CD4-positive, alpha-beta T cell treated with Interleukin-15 for 4 hours (primary cell): ENCODE measurements at regions not wholly inside any gene's neighbourhood (a gene's known extent, or its start where the extent isn't known, plus 50 kb on each side); places are given as distances from the start of the nearest gene placed in this dataset.
"Not testable (repeated sequence)": the region's sequence is repeated elsewhere in the genome, so short reads cannot be mapped to it uniquely, and the experiment has no call there.

Experiments used
- DNase-seq: peaks from one replicate; pipeline ENCODE4 v3.0.0-alpha.2; 2020; ENCODE audit warnings: low spot score

DNA sequence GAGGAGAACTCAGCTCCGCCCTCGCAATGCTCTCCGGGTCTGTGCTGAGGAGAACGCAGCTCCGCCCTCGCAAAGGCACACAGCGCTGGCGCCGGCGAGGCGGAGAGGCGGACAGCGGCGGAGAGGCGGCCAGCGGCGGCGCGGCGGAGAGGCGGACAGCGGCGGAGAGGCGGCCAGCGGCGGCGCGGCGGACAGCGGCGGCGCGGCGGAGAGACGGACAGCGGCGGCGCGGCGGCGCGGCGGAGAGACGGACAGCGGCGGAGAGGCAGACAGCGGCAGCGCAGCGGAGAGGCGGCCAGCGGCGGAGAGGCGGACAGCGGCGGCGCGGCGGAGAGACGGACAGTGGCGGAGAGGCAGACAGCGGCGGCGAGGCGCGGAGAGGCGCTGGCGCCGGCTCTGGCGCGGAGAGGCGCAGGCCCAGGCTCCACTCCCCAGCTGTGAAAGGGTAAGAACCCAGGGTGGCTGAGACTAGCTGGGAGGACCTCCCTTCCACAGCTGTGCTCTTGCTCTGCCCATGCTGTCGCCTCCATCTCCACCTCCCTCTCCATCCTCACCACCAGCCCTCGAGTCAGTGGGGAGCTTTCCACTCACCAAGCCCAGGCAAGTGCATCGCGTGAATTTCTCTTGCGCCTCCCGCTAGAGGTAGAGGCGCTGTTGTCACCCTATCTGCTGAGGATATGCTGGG, 2879.9 kb downstream of the RPIA start:
- DNase-seq: not testable (repeated sequence)

DNA sequence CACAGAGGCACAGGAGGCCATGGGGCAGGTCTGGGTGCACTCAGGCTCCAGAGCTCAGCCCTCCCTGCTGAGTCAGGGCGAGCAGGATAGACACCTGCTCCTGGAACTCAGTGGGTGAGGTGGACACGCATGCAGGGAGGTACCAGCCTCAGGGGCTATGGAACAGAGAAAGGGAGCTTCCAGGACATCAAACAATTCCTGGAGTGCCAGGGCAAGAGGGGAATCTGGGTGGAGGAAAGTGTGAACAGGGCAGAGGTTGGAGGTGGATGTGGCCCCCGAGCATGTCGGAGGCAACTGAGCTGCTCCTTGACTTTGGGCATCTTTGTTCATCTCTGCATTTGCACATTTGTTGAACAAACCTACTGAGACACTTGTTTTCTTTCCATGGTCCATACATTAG, 2881.5 kb downstream of the RPIA start:
- not testable (repeated sequence) for DNase-seq

DNA sequence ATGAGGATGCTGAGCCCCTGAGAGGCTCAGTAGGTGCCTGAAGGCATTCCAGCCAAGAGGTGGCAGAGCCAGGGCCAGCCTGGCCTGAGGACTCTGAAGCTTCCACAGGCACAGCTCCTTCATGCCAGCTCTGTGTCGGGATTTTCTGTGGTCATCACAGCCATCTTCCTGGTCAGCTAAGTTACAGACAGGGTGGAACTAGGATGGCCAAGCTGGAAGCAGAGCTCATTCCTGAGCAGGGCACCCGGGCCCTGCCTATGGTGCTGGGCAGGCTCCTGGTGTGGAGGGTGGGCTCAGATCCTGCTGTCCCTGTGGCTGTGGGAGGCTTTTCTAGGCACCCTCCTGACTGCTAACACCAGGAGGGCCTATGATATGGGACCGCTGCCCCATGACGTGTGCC, 2882.3 kb downstream of the RPIA start:
- DNase-seq: not testable (repeated sequence)

DNA sequence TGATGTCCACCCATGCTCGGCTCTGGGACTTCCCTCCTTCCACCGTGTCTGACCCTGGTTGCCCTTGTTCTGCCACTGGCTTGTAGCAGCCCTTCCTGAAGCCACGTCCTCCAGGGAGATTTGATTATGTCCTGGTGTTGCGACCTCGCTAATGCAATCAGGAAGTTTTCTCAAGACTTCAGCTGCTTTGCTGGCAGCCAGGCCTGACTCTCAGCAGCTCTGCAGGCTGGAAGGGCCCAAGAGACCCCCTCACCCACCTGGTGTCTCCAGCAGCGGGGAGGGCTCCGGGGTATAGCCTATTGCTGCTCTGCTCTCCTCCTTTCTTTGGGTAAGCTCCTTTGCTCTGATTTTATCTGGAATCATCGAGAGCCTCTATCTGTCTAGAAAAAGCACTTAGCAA, 2882.8 kb downstream of the RPIA start:
- DNase-seq: not testable (repeated sequence)

DNA sequence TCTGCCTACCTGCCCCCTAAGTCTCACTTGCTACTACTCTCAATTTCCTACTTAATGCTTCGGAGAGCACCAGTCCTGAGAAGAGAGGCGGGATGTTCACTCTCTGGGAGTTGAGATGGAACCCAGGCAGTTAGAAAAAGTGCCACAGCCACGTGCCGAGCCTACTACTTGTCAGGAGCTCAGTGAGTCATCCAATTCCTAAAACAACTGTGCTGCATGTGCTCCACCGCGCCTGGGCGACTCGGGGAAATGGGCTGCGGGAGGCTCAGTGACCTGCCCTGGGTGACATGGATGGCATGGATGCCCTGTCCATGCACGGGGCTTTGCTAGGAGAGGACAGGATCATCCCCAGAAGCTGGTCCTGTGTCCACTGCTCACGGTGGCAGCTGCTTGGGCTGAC, 2884.2 kb downstream of the RPIA start:
- not testable (repeated sequence) for DNase-seq

DNA sequence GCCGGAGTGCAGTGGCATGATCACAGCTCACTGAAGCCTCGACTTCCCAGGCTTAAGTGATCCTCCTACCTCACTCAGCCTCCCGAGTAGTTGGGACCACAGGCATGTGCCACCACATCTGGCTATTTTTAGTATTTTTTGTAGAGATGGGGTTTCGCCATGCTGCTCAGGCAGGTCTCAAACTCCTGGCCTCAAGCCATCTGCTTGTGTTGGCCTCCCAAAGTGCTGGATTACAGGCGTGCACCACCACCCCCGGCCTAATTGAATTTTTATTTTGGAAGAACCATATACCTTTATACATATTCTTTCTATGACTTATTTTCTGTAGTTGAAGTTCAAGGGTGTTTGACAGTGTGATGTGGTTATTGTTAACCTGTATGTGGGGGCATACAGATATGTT, 2885.9 kb downstream of the RPIA start:
- not testable (repeated sequence) for DNase-seq

DNA sequence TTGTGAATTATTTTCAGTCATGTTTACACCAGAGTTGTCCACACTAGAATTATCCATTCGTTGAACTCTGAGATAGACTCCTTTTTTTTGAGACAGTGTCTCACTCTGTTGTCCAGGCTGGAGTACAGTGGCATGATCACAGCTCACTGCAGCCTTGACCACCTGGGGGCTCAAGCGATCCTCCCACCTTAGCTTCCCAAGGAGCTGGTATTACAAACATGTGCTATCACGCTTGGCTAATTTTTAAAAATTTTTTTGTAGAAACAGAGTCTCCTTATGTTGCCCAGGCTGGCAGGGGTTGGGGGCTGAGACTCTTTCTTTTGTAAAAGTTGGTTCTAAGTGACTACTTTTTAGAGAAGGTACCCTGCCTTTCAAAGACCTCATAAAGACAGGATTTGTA, 2887.2 kb downstream of the RPIA start:
- DNase-seq: not testable (repeated sequence)

DNA sequence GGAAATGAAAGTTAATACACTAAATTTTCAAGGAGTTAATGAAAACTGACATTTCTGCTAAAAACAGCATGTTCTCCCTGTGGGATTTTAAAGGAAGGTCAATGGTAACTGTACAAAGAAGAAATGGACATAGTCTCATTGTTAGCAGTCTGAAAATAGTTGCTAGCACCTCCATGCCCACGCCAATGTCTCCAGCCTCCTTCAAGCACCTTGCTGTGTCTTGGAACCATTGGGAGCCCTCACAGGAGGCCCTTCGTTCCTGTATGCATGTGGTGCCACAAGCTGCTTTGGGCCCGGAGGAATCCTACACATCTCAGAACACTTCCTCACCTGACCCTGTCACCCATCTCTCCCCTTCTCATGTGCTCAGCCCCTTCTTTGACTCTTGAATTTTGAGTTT, 2888.1 kb downstream of the RPIA start:
- not testable (repeated sequence) for DNase-seq

DNA sequence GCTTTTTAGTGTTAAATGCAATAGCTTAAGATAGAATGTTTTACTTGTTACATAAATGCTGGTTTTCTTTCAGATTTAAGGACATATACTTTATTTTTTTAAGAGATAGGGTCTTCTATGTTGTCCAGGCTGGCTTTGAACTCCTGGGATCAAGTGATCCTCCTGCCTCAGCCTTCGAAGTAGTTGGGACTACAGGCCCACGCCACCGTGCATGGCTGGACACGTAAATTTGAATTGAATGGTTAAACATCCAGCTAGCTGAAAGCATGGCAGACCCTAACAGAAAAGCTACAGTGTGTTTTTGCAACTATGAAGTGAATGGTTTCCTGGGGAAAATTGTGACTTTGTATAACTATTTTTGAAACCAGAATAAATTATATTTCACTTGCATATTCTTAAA, 2888.6 kb downstream of the RPIA start:
- DNase-seq: not testable (repeated sequence)

DNA sequence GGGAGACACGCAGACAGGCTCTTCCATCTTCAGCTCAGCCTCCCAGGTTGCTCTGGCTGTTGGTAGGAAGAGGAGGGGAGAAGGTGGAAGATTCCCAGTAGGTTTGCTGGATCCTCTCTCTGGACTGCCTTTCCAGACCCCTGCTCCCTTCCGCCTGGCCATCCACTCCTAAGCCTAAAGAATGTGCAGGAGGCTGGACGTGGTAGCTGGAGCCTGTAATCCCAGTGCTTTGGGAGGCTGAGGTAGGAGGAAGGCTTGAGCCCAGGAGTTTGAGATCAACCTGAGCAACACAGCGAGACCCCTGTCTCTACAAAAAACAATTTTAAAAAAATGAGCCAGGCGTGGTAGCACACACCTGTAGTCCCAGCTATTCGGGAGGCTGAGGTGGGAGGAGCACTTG, 2895.6 kb downstream of the RPIA start:
- not testable (repeated sequence) for DNase-seq

DNA sequence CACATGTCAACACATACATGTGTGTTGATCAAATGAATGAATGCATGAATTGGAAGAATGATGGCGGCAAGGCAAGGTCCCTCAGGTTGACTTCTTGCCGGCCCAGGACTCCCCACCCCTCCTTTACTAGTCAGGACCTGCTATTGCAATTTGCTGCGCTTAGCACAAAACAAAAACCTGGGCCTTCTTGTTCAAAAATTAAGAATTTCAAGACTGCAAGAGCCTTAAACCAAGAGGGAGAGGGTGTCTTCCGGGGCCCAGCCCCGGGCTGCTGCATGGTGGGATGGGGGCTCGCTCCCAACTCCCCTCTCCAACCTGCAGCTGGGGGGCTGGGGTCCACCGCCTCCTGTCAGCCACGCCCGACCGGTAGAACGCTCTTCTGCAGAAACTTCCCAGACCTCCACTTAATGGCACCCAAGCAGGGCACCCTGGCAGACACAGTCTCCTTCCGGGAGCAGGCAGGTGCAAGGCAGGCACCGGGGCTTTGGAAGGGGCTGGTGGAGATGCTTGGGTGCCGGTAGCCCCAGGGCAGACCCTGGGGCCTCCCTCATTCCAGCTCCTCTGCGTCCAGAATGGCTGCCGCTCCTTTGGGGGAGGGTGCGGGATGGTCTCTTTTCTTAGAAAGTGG, 2896.5 kb downstream of the RPIA start:
- DNase-seq: not testable (repeated sequence)

DNA sequence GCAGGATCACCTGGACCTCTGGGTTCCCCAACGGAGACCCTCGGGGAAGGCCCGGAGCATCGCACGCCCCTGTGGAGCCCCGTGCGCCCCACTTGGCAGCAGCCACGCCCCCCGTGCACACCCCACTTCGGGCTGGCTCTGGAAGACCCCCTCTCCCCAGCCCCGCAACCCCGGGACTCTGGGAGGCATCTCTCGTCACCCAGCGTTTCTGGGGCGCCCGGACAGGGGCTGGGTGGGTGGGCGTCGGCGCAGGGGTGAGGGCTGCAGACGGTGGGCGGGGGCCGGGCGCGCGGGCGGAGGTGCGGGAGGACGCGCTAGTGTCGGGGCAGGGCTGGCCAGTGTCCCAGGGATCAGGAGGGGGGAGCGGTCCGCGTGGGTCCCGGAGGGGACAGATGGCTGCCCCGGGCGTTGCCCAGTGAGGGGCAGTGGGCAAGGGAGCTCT, 2897.3 kb downstream of the RPIA start:
- not testable (repeated sequence) for DNase-seq

DNA sequence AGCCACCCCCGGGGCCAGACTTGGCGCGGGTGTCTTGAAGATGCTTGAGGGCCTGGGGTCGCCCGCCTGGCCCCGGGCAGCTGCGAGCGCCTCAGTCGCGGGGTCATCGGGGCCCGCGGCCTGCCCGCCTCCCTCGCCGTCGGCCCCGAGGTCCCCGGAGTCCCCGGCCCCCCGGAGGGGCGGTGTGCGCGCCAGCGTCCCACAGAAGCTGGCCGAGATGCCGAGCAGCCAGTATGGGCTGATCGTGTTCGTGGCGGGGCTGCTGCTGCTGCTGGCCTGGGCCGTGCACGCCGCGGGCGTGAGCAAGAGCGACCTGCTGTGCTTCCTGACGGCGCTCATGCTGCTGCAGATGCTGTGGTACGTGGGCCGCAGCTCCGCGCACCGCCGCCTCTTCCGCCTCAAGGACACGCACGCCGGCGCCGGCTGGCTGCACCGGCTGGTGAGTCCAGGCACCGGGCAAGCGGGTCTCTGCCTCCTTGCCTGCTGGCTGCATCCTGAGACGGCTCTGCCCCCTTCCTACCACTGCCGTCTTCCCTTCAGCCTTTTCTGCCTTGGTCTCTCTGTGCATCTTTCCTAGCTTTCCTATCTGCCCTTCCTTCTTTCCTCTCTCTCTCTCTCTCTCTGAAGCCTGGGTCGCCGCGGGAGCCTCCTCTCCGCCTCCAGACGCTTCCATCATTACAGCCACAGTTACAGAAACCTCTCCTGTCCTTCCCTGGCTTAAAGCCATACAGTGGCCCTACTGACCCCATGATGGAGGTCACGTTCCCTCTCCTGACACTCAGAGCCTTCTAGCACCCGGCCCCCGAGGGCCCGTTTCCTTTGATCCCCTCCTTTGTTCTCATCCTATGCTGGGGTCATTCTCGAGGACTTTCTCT, 2898.2 kb downstream of the RPIA start:
- not testable (repeated sequence) for DNase-seq

DNA sequence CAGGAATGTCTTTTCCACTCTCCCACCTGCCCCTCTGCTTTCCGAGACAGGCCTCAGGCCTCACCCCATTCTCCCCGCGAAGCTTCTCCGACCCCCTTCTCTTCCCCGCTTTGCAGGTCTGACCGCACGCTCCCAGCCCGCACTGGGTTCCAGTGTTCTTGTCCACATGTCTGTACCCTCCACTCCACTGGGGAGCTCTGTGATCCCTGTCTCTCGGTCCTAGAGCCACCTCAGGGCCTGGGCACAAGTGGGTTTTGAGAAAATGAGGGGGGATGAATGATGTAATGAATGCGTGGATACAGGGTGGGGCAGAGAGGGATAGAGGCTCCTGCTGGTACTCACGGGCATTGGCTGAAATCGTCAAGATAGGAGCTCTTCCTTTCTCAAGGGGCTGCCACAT, 2898.9 kb downstream of the RPIA start:
- not testable (repeated sequence) for DNase-seq

DNA sequence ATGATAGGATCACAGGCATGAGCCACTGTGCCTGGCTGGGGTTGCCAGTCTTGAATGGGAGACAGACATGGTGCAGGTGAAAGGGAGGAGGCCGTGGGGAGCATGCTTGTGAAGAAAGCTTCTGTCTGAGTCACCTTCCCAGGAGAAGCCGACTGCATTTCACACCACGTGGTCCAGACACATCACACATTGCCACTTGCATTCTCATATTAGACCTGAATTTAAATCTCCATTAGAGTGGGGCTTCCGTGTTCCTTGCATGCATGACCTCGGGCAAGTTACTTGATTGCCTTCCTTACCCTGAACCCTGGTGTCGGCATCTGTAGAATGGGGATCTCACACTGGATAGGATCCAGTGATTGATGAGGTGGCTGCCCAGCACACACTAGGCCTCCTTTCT, 2899.6 kb downstream of the RPIA start:
- DNase-seq: not testable (repeated sequence)

DNA sequence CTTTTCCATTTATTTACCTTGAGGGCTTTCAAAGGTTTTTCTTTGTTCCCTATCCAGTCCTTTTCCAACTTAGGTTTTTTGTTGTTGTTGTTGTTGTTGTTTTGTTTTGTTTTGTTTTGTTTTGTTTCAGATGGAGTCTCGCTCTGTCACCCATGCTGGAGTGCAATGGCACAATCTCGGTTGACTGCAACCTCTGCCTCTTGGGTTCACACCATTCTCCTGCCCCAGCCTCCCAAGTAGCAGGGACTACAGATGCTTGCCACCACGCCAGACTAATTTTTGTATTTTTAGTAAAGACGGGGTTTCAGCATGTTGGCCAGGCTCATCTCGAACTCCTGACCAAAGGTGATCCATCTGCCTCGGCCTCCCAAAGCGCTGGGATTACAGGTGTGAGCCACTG, 2906.0 kb downstream of the RPIA start:
- not testable (repeated sequence) for DNase-seq

DNA sequence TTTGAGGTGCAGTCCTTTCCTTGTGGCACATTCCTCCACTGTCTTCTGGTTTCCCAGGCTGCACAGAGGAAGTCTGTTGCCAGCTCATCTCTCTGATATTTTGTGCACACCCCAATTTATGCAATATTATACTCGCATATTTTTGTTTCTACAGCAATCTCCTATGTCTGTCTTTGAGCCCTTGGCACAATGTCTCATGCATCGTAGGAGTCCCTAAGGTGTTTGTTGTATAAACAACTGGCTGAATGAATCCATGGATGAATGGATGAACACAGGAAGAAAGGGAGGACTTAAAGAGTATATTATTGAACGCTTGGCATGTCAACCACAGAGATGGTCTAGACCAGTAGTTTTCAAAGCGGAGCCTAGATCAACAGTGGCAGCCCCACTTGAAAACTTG, 2907.0 kb downstream of the RPIA start:
- DNase-seq: not testable (repeated sequence)

DNA sequence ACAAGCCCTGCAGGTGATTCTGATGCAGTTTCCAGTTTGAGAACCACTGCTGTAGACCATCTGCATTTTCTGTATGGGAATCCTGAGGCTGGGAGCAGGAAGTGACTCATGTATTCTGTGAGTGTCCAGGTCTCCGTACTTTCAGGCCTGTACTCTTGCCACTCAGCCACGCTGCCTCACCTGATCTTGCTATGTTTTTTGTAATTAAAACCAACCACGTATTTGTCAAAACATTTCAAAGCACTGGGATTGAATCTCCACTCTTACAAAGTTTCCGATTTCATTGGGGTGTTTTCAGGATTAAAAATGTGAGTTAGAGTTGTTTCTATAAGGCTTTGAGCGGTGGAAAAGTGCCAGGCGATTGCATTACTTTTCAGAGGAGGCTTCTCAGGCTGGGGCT, 2907.5 kb downstream of the RPIA start:
- not testable (repeated sequence) for DNase-seq

DNA sequence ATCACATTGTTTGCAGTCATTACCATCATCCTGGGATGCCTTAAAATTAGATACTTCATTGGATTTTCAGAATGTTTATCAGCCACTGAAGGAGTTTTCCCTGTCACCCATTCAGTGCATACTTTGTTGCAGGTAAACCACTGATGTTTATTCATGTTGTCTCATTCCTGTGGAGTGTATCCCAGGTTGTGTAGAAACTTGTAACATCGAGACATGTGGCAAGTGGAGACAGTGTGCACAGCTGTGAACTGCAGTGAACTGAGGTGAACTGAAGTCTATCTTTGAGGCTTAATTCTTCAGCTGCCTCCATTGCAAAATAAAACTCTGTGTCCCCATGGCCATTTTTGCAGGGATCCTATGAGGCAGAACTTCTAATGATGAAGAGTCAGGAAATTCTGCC, 2911.4 kb downstream of the RPIA start:
- not testable (repeated sequence) for DNase-seq

DNA sequence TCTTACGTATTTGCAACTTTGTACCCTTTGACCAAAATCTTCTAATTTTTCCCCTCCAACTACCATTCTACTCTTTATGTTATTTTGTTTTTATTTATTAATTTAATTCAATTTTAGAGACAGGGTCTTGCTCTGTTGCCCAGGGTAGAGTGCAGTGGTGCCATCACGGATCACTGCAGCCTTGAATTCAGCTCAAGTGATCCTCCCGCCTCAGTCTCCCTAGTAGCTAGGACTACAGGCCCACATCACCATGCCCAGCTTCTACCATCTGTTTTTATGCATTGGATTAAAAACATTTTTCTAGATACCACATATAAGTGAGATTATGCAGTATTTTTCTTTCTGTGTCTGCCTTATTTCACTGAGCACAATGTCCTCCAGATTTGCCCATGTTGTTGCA, 2912.5 kb downstream of the RPIA start:
- not testable (repeated sequence) for DNase-seq

DNA sequence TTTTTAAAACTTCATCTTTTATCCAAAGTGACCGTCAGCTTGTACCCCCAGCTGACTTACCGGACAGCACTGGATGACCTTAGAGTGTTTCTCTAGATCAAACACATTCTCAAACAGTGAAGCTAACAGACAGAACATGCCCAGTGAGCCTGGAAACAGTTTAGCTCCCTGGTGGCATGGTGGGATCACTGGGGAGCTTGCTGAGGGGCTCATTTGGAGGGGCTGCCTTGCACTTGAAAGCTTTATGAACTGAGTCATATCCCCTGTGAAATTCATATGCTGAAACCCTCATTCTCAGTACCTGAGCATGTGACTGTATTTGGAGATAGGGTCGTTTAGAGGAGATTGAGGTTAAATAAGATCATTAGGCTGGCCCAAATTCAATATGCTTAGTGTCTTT, 2913.2 kb downstream of the RPIA start:
- not testable (repeated sequence) for DNase-seq

DNA sequence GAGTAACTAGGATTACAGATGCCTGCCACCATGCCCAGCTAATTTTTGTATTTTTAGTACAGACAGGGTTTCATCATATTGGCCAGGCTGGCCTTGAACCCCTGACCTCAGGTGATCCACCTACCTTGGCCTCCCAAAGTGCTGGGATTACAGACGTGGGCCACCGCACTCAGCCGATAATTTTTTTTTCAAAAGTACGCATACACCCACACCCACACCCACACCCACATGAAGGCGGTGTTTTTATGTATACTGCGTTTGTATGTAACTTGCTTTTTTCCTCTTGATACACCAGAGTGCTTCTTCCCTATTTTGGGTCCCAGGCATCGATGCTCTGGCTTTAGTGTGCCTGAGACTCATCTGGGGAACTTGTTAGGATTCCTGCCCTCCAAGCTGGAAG, 2932.3 kb downstream of the RPIA start:
- not testable (repeated sequence) for DNase-seq

DNA sequence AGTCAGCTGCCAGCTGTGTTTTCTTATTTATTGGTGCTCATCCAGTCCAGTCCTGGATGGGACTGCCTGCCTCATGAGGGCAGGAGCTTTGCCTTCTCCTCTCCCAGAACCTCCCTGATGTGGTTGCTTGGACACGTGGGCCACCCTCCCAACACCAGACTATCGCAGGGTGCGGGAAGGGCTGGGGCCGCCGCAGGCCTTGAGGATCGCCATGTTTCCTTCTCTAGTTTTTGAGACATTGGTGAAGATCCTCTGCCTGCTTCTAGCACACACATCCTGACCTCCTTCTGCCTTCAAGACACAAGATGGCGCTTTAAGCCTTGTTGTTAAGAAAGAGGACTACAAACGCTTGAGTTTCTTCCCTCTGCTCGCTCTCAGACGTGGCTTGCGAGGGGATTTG, 2937.0 kb downstream of the RPIA start:
- not testable (repeated sequence) for DNase-seq
